ENCODE measurements at regions not wholly inside any gene's neighbourhood (a gene's known extent, or its start where the extent isn't known, plus 50 kb on each side); places are given as distances from the start of the nearest gene placed in this dataset.

DNA sequence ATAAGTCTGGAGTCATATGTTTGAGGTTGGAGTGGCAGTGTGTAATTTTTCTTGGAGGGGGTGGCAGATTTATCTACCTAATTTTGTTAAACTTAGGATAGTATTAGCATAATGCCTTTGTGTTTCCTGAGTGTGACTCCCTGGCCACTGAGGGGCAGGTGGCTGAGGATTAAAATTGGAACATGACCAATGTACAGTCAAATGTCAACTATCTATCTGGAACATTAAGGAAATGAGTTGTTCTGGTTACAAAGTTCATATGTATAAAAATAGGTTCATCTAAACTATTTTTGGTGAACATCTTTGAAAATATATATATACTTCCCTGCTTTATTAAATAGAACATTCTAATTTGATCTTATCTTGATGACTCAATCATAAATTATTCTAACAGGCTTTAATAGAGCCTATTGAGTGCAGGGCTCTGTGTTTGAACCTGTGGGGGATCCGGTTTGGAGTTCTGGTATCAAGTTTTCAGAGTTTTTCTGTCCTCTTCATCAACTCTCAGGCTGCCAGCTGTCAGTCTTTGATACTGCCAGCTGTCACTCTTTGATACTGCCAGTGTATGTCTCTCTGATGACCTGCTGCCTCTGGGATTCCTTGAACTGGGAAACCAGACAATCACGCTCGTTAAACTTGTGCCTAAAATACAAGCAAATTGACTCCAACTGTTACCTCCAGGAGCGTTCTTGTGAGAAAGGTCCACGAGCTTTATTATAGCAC, 309.6 kb downstream of the METTL15 start:
- TF ChIP-seq ZBTB7A (tag by site-specific recombination; IDR thresholded peaks at IDR 0.05; ENCODE audit: low read depth), result no peak
- TF ChIP-seq SCRT1 (tag by site-specific recombination; IDR thresholded peaks at IDR 0.05; ENCODE audit: borderline replicate concordance), result no peak
- TF ChIP-seq ZNF37A (tag by site-specific recombination; IDR thresholded peaks at IDR 0.05), result no peak
- TF ChIP-seq, protein P1, sequence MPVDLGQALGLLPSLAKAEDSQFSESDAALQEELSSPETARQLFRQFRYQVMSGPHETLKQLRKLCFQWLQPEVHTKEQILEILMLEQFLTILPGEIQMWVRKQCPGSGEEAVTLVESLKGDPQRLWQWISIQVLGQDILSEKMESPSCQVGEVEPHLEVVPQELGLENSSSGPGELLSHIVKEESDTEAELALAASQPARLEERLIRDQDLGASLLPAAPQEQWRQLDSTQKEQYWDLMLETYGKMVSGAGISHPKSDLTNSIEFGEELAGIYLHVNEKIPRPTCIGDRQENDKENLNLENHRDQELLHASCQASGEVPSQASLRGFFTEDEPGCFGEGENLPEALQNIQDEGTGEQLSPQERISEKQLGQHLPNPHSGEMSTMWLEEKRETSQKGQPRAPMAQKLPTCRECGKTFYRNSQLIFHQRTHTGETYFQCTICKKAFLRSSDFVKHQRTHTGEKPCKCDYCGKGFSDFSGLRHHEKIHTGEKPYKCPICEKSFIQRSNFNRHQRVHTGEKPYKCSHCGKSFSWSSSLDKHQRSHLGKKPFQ (tag by site-specific recombination; IDR thresholded peaks at IDR 0.05), result no peak
- no peak for TF ChIP-seq ZNF549 (tag by site-specific recombination; IDR thresholded peaks at IDR 0.05)
- no peak for TF ChIP-seq ZNF302 (tag by site-specific recombination; IDR thresholded peaks at IDR 0.05; ENCODE audit: low read depth)
- TF ChIP-seq EGR2 (tag by site-specific recombination; IDR thresholded peaks at IDR 0.05; ENCODE audit: low read depth), result no peak
- no peak for TF ChIP-seq ATF2 (tag by site-specific recombination; IDR thresholded peaks at IDR 0.05; ENCODE audit: low read depth)
- TF ChIP-seq CTCF (tag by site-specific recombination; IDR thresholded peaks at IDR 0.05), result no peak
